ENCODE measurements at regions not wholly inside any gene's neighbourhood (a gene's known extent, or its start where the extent isn't known, plus 50 kb on each side); places are given as distances from the start of the nearest gene placed in this dataset.

- no peak overlapping the region for H3K4me3 ChIP-seq (ENCODE audit: control insufficient read depth in 1 of 2, extremely low read depth in 1 of 2, low read length in 1 of 2)
- H3K36me3 ChIP-seq (ENCODE audit: control insufficient read depth in 2 of 2, extremely low read depth in 1 of 2, insufficient read depth in 1 of 2, low read length in 1 of 2) = no peaks in the 10 kb centered on the region
- Mint-ChIP-seq H3K27ac (no peak overlapping the region), H3K4me3 (no peak overlapping the region), H3K27me3 (no peaks in the 10 kb centered on the region), H3K9me3 (peaks cover 0 to 11% (median 3%) of the 10 kb centered on the region in 3 donors), H3K4me1 (no peaks in the 10 kb centered on the region), H3K36me3 (no peaks in the 10 kb centered on the region)
- H3K27me3 ChIP-seq (replicated peaks in 1 of 2; ENCODE audit: control insufficient read depth in 2 of 2, extremely low read depth in 1 of 2, insufficient read depth in 2 of 2, low read length in 1 of 2) = no peaks in the 10 kb centered on the region
- no peaks in the 10 kb centered on the region for H3K4me1 ChIP-seq (ENCODE audit: control insufficient read depth in 1 of 2, extremely low read depth in 1 of 2, insufficient read depth in 2 of 2, low read length in 2 of 2)
- WGBS (ENCODE audit: insufficient coverage) = 60% methylated on average over 1 of the region's 3 CpGs
- DNase-seq (no peak), ATAC-seq (replicated peaks in 1 of 4) (no peak)
- no peak overlapping the region for H3K27ac ChIP-seq (ENCODE audit: low read length)
- ChIA-PET POLR2A (no interaction called here), CTCF (no interaction called here)
- H3K9me3 ChIP-seq = no peaks in the 10 kb centered on the region
These were observed 306.9 kb upstream of the C9orf72 start for GRCh38 chr9:27880156-27880555.

GRCh38 chr9:27880635-27881034, 307.4 kb upstream of the C9orf72 start:
- Mint-ChIP-seq H3K36me3 (no peaks in the 10 kb centered on the region), H3K9me3 (peaks cover 0 to 8% (median 4%) of the 10 kb centered on the region in 3 donors), H3K27ac (no peak overlapping the region), H3K27me3 (no peaks in the 10 kb centered on the region), H3K4me3 (no peak overlapping the region), H3K4me1 (no peaks in the 10 kb centered on the region)
- ChIA-PET POLR2A (no interaction called here), CTCF (no interaction called here)
- H3K9me3 ChIP-seq = no peaks in the 10 kb centered on the region
- no peaks in the 10 kb centered on the region for H3K4me1 ChIP-seq (ENCODE audit: control insufficient read depth in 1 of 2, extremely low read depth in 1 of 2, insufficient read depth in 2 of 2, low read length in 2 of 2)
- WGBS (ENCODE audit: insufficient coverage) = 86% methylated on average over 3 of the region's 3 CpGs
- DNase-seq (no peak), ATAC-seq (replicated peaks in 1 of 4) (no peak)
- no peak overlapping the region for H3K27ac ChIP-seq (ENCODE audit: low read length)
- no peaks in the 10 kb centered on the region for H3K36me3 ChIP-seq (ENCODE audit: control insufficient read depth in 2 of 2, extremely low read depth in 1 of 2, insufficient read depth in 1 of 2, low read length in 1 of 2)
- no peaks in the 10 kb centered on the region for H3K27me3 ChIP-seq (replicated peaks in 1 of 2; ENCODE audit: control insufficient read depth in 2 of 2, extremely low read depth in 1 of 2, insufficient read depth in 2 of 2, low read length in 1 of 2)
- no peak overlapping the region for H3K4me3 ChIP-seq (ENCODE audit: control insufficient read depth in 1 of 2, extremely low read depth in 1 of 2, low read length in 1 of 2)

- no peak for ATAC-seq (replicated peaks in 1 of 4)
- Histone ChIP-seq H3K4me3 (ENCODE audit: control insufficient read depth in 1 of 2, extremely low read depth in 1 of 2, low read length in 1 of 2) (no peak overlapping the region), H3K4me1 (ENCODE audit: control insufficient read depth in 1 of 2, extremely low read depth in 1 of 2, insufficient read depth in 2 of 2, low read length in 2 of 2) (no peaks in the 10 kb centered on the region), H3K36me3 (ENCODE audit: control insufficient read depth in 2 of 2, extremely low read depth in 1 of 2, insufficient read depth in 1 of 2, low read length in 1 of 2) (no peaks in the 10 kb centered on the region), H3K27me3 (replicated peaks in 1 of 2; ENCODE audit: control insufficient read depth in 2 of 2, extremely low read depth in 1 of 2, insufficient read depth in 2 of 2, low read length in 1 of 2) (no peaks in the 10 kb centered on the region), H3K9me3 (no peaks in the 10 kb centered on the region), H3K27ac (ENCODE audit: low read length) (no peak overlapping the region)
- Mint-ChIP-seq H3K27me3 (no peaks in the 10 kb centered on the region), H3K36me3 (no peaks in the 10 kb centered on the region), H3K27ac (no peak overlapping the region), H3K9me3 (peaks cover 0 to 15% (median 4%) of the 10 kb centered on the region in 3 donors), H3K4me3 (no peak overlapping the region), H3K4me1 (no peaks in the 10 kb centered on the region)
- ChIA-PET POLR2A (no interaction called here), CTCF (no interaction called here)
- peak in 7 of 35 experiments; percentile 0 to 9 (median 2) for DNase-seq
- 100% methylated on average over 1 of the region's 2 CpGs for WGBS (ENCODE audit: insufficient coverage)
These were observed 315.5 kb upstream of the C9orf72 start for GRCh38 chr9:27888661-27889295.

- no peak overlapping the region for H3K4me3 Mint-ChIP-seq
- DNase-seq (no peak), ATAC-seq (replicated peaks in 1 of 4) (no peak)
- H3K36me3 ChIP-seq (ENCODE audit: control insufficient read depth in 2 of 2, extremely low read depth in 1 of 2, insufficient read depth in 1 of 2, low read length in 1 of 2) = no peaks in the 10 kb centered on the region
- H3K27me3 ChIP-seq (replicated peaks in 1 of 2; ENCODE audit: control insufficient read depth in 2 of 2, extremely low read depth in 1 of 2, insufficient read depth in 2 of 2, low read length in 1 of 2) = no peaks in the 10 kb centered on the region
- no peaks in the 10 kb centered on the region for H3K9me3 ChIP-seq
- ChIA-PET POLR2A (no interaction called here), CTCF (interaction anchor here in 1 of 2 donors (0.6 kb wide), 1 partner anchor 32 kb away, joined by 3 read pairs; no protein-coding TSS in a partner anchor)
- no peaks in the 10 kb centered on the region for H3K27me3 Mint-ChIP-seq
- WGBS (ENCODE audit: insufficient coverage) = no CpG with 5 or more reads among the region's 1 CpG
- H3K27ac Mint-ChIP-seq = no peak overlapping the region
- no peaks in the 10 kb centered on the region for H3K4me1 Mint-ChIP-seq
- H3K4me1 ChIP-seq (ENCODE audit: control insufficient read depth in 1 of 2, extremely low read depth in 1 of 2, insufficient read depth in 2 of 2, low read length in 2 of 2) = no peaks in the 10 kb centered on the region
- no peak overlapping the region for H3K27ac ChIP-seq (ENCODE audit: low read length)
- H3K4me3 ChIP-seq (ENCODE audit: control insufficient read depth in 1 of 2, extremely low read depth in 1 of 2, low read length in 1 of 2) = no peak overlapping the region
- H3K9me3 Mint-ChIP-seq = peaks cover 5 to 6% (median 5%) of the 10 kb centered on the region in 3 donors
- H3K36me3 Mint-ChIP-seq = no peaks in the 10 kb centered on the region
These were observed 351.2 kb upstream of the C9orf72 start for GRCh38 chr9:27924502-27924901.

DNA sequence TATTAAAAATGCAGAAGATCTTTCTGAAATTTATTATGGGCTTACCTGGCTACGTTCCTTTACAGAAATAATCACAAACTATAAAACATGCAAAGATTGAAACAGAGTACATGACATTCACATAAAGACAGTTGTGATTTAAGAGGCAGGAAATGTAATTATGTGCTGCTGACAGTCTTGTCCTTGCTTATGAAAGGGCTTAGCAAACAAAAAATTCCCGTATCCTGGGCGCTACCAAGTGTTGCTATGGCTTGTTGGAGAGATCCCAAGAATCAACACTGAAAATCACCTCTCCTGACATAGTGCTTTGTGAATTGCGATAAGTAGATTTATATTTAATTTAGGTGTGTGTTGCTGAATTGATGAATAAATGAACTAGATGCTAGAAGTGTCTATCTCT, 352.5 kb upstream of the C9orf72 start:
- Histone ChIP-seq H3K36me3 (ENCODE audit: control insufficient read depth in 2 of 2, extremely low read depth in 1 of 2, insufficient read depth in 1 of 2, low read length in 1 of 2) (no peaks in the 10 kb centered on the region), H3K27me3 (replicated peaks in 1 of 2; ENCODE audit: control insufficient read depth in 2 of 2, extremely low read depth in 1 of 2, insufficient read depth in 2 of 2, low read length in 1 of 2) (no peaks in the 10 kb centered on the region), H3K9me3 (no peaks in the 10 kb centered on the region), H3K27ac (ENCODE audit: low read length) (no peak overlapping the region), H3K4me1 (ENCODE audit: control insufficient read depth in 1 of 2, extremely low read depth in 1 of 2, insufficient read depth in 2 of 2, low read length in 2 of 2) (no peaks in the 10 kb centered on the region), H3K4me3 (ENCODE audit: control insufficient read depth in 1 of 2, extremely low read depth in 1 of 2, low read length in 1 of 2) (no peak overlapping the region)
- WGBS (ENCODE audit: insufficient coverage) = 100% methylated on average over 2 of the region's 4 CpGs
- H3K27me3 Mint-ChIP-seq = no peaks in the 10 kb centered on the region
- POLR2A ChIA-PET = no interaction called here
- H3K9me3 Mint-ChIP-seq = no peaks in the 10 kb centered on the region
- no peak overlapping the region for H3K27ac Mint-ChIP-seq
- CTCF ChIA-PET = no interaction called here
- H3K4me3 Mint-ChIP-seq = no peak overlapping the region
- H3K4me1 Mint-ChIP-seq = no peaks in the 10 kb centered on the region
- ATAC-seq (replicated peaks in 1 of 4) (no peak), DNase-seq (no peak)
- H3K36me3 Mint-ChIP-seq = no peaks in the 10 kb centered on the region

GRCh38 chr9:27929841-27930240, 356.6 kb upstream of the C9orf72 start:
- H3K9me3 ChIP-seq = no peaks in the 10 kb centered on the region
- Mint-ChIP-seq H3K4me1 (no peaks in the 10 kb centered on the region), H3K27me3 (no peaks in the 10 kb centered on the region), H3K9me3 (no peaks in the 10 kb centered on the region), H3K27ac (no peak overlapping the region), H3K36me3 (no peaks in the 10 kb centered on the region), H3K4me3 (no peak overlapping the region)
- DNase-seq = no peak
- H3K27me3 ChIP-seq (replicated peaks in 1 of 2; ENCODE audit: control insufficient read depth in 2 of 2, extremely low read depth in 1 of 2, insufficient read depth in 2 of 2, low read length in 1 of 2) = no peaks in the 10 kb centered on the region
- no peak overlapping the region for H3K27ac ChIP-seq (ENCODE audit: low read length)
- no CpG with 5 or more reads among the region's 2 CpGs for WGBS (ENCODE audit: insufficient coverage)
- no peak for ATAC-seq (replicated peaks in 1 of 4)
- no peaks in the 10 kb centered on the region for H3K4me1 ChIP-seq (ENCODE audit: control insufficient read depth in 1 of 2, extremely low read depth in 1 of 2, insufficient read depth in 2 of 2, low read length in 2 of 2)
- H3K36me3 ChIP-seq (ENCODE audit: control insufficient read depth in 2 of 2, extremely low read depth in 1 of 2, insufficient read depth in 1 of 2, low read length in 1 of 2) = no peaks in the 10 kb centered on the region
- POLR2A ChIA-PET = no interaction called here
- CTCF ChIA-PET = no interaction called here
- H3K4me3 ChIP-seq (ENCODE audit: control insufficient read depth in 1 of 2, extremely low read depth in 1 of 2, low read length in 1 of 2) = no peak overlapping the region

All from T-cell (primary cell).